Cardiac muscle cell (in vitro differentiated cells and primary cell): ENCODE measurements at regions not wholly inside any gene's neighbourhood (a gene's known extent, or its start where the extent isn't known, plus 50 kb on each side); places are given as distances from the start of the nearest gene placed in this dataset.

Experiments used
- DNase-seq, 2 donors: peaks; one replicate each; pipeline versions ENCODE4 v3.0.0 to v3.0.0-alpha.2; 2010 to 2017; ENCODE audit warnings: low read depth in 1 of 2, low spot score in 1 of 2
- H3K27ac ChIP-seq: fragments of 200-600 bp; sonication (generic); 2 replicates; pipeline ENCODE4 v1.5.1; 2016
- H3K27me3 ChIP-seq: fragments of 200-600 bp; sonication (generic); 2 replicates; pipeline ENCODE4 v1.6.0; 2016; ENCODE audit warnings: control low read depth
- H3K36me3 ChIP-seq: fragments of 200-600 bp; sonication (generic); 2 replicates; pipeline ENCODE4 v1.5.1; 2016; ENCODE audit warnings: control low read depth
- H3K4me1 ChIP-seq: fragments of 200-600 bp; sonication (generic); 2 replicates; pipeline ENCODE4 v1.8.1; 2017; ENCODE audit warnings: low read depth, mild to moderate bottlenecking, mixed run types
- H3K4me3 ChIP-seq: fragments of 200-600 bp; sonication (generic); 2 replicates; pipeline ENCODE4 v1.5.1; 2016; ENCODE audit warnings: mild to moderate bottlenecking
- H3K9me3 ChIP-seq: fragments of 200-600 bp; sonication (generic); 2 replicates; pipeline ENCODE4 v1.5.1; 2017; ENCODE audit warnings: low read depth, mild to moderate bottlenecking, control low read depth
- CTCF ChIP-seq: IDR thresholded peaks from 2 replicates; pipeline ENCODE4 v1.5.1; 2012; ENCODE audit warnings: low read depth, mild to moderate bottlenecking, low read length

GRCh38 chr1:22326931-22327330, 124.7 kb upstream of the ZBTB40 start:
- TF ChIP-seq CTCF = no peak
- DNase-seq = no peak
- Histone ChIP-seq H3K4me3 (no peak overlapping the region), H3K36me3 (no peaks in the 10 kb centered on the region), H3K27ac (no peak overlapping the region), H3K27me3 (peaks cover 7% of the 10 kb centered on the region), H3K4me1 (no peaks in the 10 kb centered on the region), H3K9me3 (no peaks in the 10 kb centered on the region)

- no peaks in the 10 kb centered on the region for H3K4me1 ChIP-seq
- H3K4me3 ChIP-seq = no peak overlapping the region
- no peaks in the 10 kb centered on the region for H3K9me3 ChIP-seq
- H3K27me3 ChIP-seq = peaks cover 7% of the 10 kb centered on the region
- DNase-seq = no peak
- TF ChIP-seq CTCF = no peak
- H3K36me3 ChIP-seq = no peaks in the 10 kb centered on the region
- H3K27ac ChIP-seq = no peak overlapping the region
Measured at GRCh38 chr1:22327411-22327810, 124.2 kb upstream of the ZBTB40 start.

GRCh38 chr1:22328331-22329147, 123.1 kb upstream of the ZBTB40 start:
- Histone ChIP-seq H3K36me3 (no peaks in the 10 kb centered on the region), H3K27ac (no peak overlapping the region), H3K4me1 (no peaks in the 10 kb centered on the region), H3K27me3 (peaks cover 15% of the 10 kb centered on the region), H3K9me3 (no peaks in the 10 kb centered on the region), H3K4me3 (no peak overlapping the region)
- DNase-seq = no peak
- no peak for TF ChIP-seq CTCF

GRCh38 chr1:22329148-22329515, 122.5 kb upstream of the ZBTB40 start:
- Histone ChIP-seq H3K4me3 (no peak overlapping the region), H3K36me3 (no peaks in the 10 kb centered on the region), H3K4me1 (no peaks in the 10 kb centered on the region), H3K27me3 (peaks cover 17% of the 10 kb centered on the region), H3K9me3 (no peaks in the 10 kb centered on the region), H3K27ac (no peak overlapping the region)
- TF ChIP-seq CTCF = no peak
- DNase-seq = no peak

- TF ChIP-seq CTCF = no peak
- H3K4me1 ChIP-seq = no peaks in the 10 kb centered on the region
- no peak overlapping the region for H3K4me3 ChIP-seq
Measured at GRCh38 chr1:22330092-22330759, 121.4 kb upstream of the ZBTB40 start.

More at GRCh38 chr1:22330092-22330759, 121.4 kb upstream of the ZBTB40 start:
- H3K27ac ChIP-seq = no peak overlapping the region
- H3K9me3 ChIP-seq = no peaks in the 10 kb centered on the region
- no peak for DNase-seq
- peaks cover 25% of the 10 kb centered on the region for H3K27me3 ChIP-seq
- no peaks in the 10 kb centered on the region for H3K36me3 ChIP-seq
